Ectodermal cell (in vitro differentiated cells): ENCODE measurements at regions not wholly inside any gene's neighbourhood (a gene's known extent, or its start where the extent isn't known, plus 50 kb on each side); places are given as distances from the start of the nearest gene placed in this dataset.

Source experiments
- H3K27ac ChIP-seq: 2 replicates; pipeline ENCODE4 v1.7.0; 2013; ENCODE audit warnings: mild to moderate bottlenecking, low read depth, low read length; ENCODE audit not compliant: insufficient read depth, poor library complexity, severe bottlenecking
- H3K27me3 ChIP-seq: 2 replicates; pipeline ENCODE4 v1.7.0; 2013; ENCODE audit warnings: mild to moderate bottlenecking, low read length; ENCODE audit not compliant: insufficient read depth, control insufficient read depth, poor library complexity, severe bottlenecking
- H3K36me3 ChIP-seq: one replicate; pipeline ENCODE4 v1.7.0; 2013; ENCODE audit warnings: low read length; ENCODE audit not compliant: control insufficient read depth, insufficient read depth
- H3K4me1 ChIP-seq: one replicate; pipeline ENCODE4 v1.7.0; 2013; ENCODE audit warnings: low read length; ENCODE audit not compliant: control insufficient read depth, insufficient read depth
- H3K4me3 ChIP-seq: 2 replicates; pipeline ENCODE4 v1.7.0; 2013; ENCODE audit warnings: low read depth, low read length, control low read depth; ENCODE audit not compliant: insufficient read depth
- H3K9me3 ChIP-seq: 2 replicates; pipeline ENCODE4 v1.7.0; 2013; ENCODE audit warnings: mild to moderate bottlenecking, low read length, moderate library complexity; ENCODE audit not compliant: control insufficient read depth
- WGBS, 2 experiments: methylation state at CpG; one replicate each; pipeline ENCODE4 v1.1.7; 2013; ENCODE audit warnings: missing lambda C conversion rate in 2 of 2; 5-methylcytosine and 5-hydroxymethylcytosine counted together

DNA sequence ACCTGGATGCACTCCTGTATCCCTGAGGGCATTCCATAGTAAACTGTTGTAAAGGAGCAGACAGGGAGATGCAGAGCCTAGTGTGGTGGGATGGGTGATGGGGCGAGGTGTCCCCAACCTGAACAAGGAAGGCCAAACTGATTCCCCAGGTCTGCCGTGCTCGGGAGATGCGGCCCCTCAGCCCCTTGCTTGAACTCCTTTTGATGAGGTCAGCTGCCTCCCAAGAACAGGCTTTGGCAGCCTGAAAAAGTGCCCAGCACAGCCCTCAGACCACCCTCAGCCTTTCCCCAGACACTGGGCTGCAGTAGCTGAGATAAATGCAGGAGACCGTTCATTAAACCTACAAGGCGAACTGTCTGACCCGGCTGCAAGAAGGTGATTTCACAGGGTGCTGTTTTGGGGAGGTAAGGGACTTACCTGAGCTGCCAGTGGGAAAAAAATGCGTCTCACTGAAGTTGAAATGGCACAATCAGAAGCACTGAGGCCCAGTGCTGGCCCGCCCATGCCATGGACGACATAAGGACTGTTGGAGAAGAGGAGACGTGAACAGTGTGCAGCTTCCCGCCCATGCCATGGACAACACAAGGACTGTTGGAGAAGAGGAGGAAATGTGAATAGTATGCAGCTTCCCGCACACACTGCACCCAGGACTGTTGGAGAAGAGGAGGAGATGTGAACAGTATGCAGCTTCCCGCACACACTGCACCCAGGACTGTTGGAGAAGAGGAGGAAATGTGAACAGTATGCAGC, 148.4 kb upstream of the FAM20C start:
- Histone ChIP-seq H3K36me3 (no peaks in the 10 kb centered on the region), H3K9me3 (no peaks in the 10 kb centered on the region), H3K4me1 (no peaks in the 10 kb centered on the region), H3K27ac (no peak overlapping the region), H3K27me3 (no peaks in the 10 kb centered on the region), H3K4me3 (no peak overlapping the region)
- 92 to 95% methylated on average over 14 of the region's 14 CpGs for WGBS, 2 experiments

DNA sequence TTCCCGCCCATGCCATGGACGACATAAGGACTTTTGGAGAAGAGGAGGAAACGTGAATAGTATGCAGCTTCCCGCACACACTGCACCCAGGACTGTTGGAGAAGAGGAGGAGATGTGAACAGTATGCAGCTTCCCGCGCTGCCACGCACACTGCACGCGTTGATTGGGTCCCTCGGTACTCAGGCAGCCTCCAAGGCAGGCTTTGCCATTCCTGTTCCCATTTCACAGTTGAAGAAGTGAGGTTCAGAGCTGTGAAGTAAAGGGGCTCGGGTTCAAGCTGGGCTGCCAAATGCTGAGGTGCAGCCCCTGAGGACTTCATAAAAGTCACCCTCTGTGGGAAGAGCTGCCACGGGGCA, 147.9 kb upstream of the FAM20C start:
- Histone ChIP-seq H3K4me3 (no peak overlapping the region), H3K36me3 (no peaks in the 10 kb centered on the region), H3K9me3 (no peaks in the 10 kb centered on the region), H3K27ac (no peak overlapping the region), H3K27me3 (no peaks in the 10 kb centered on the region), H3K4me1 (no peaks in the 10 kb centered on the region)
- WGBS, 2 experiments = 91 to 94% methylated on average over 12 of the region's 12 CpGs

DNA sequence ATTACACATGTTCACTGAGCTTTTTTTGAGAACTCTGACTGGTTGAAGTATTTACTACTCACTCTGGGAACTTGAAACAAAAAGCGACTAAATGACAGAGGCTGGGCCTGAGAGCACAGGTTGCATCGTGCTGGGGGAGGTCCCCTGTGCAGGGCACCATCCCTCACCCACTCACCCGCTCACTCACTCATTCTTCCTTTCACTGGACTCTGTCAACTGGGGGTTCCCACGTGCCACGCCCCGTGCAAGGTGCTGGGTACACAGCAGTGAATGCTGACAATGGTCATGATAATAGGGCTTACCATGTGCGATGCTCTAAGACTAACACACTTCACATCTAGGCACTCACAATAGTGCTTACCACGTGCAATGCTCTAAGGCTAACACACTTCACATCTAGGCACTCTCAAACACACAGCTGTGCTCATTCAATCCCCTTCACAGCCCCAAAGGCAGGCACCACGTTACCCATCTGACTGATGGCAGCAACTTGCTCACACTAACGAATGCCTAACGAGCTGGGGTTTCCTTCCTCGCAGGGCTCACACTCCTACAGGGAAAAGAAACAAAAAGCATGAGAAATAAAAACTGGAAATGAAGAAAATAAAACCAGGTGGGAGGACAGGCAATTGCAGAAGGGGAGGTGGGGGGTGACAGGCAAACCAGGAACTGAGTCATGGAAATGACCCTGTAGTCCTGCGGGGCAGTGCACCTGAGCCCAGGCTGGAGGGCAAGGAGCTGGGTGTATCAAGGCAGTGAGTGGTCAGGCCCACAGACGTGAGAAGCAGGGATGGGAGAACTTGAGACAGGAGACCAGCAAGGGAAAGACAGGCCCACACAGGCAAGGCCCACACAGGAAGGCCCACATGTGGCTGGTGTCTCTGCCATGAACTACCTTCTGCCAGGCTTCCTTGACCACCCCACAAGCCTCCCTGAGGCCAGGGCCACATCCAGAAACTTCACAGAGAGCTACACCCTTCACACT, 147.0 kb upstream of the FAM20C start:
- Histone ChIP-seq H3K27me3 (no peaks in the 10 kb centered on the region), H3K27ac (no peak overlapping the region), H3K4me1 (no peaks in the 10 kb centered on the region), H3K36me3 (no peaks in the 10 kb centered on the region), H3K4me3 (no peak overlapping the region), H3K9me3 (no peaks in the 10 kb centered on the region)
- WGBS, 2 experiments = 87 to 90% methylated on average over 14 of the region's 14 CpGs

DNA sequence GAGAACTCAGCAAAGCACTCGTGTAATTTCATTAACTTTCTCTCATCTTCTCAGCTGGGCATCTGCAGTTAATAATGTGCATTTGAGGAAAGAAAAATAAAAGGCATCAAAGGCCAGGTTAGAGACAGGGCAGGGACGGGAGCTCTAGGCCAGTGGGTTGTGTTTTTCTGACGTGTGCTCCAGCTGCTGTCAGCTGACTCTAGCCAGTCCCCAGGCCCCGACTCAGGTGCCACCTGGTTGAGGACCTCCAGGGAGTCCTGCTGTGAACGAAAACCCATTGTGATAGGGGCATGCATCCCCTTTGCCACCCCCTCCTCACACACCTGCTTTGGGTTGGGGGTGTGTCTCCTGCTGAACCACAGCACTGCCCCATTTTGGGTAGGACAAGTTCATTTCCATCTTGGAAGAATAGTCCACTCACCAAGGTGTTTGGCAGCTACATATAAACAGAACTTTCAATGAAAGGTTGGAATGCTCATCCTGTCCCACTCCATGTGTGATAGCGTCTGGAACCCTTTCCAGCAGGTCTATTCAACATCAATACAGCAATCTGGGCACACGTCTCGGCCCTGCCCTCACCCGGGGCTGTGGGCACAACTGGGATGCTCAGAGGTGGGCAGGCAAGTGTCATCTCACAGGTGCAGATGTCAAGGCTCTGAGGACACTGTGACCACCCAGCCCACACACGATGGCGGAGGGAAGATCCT, 146.1 kb upstream of the FAM20C start:
- WGBS, 2 experiments = 87 to 89% methylated on average over 11 of the region's 11 CpGs

DNA sequence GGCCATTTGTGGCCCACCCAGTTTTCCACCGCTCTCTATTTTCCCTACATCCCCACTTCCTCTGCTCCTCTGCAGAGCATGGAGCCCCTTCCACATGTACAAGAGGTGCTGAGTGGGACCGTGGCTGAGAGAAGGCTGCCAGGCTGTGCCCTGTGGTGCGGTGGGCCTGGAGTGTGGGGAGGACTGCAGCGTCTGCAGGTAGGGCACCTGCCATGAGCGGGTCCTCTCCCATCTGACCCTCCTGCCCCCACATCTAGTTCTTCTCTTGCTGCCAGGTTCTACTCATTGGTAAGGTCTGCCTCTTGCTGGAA, 145.6 kb upstream of the FAM20C start:
- no peaks in the 10 kb centered on the region for H3K36me3 ChIP-seq

More for the DNA sequence above, 146.1 kb upstream of the FAM20C start:
- Histone ChIP-seq H3K27ac (no peak overlapping the region), H3K27me3 (no peaks in the 10 kb centered on the region), H3K36me3 (no peaks in the 10 kb centered on the region), H3K9me3 (no peaks in the 10 kb centered on the region), H3K4me3 (no peak overlapping the region), H3K4me1 (no peaks in the 10 kb centered on the region)

DNA sequence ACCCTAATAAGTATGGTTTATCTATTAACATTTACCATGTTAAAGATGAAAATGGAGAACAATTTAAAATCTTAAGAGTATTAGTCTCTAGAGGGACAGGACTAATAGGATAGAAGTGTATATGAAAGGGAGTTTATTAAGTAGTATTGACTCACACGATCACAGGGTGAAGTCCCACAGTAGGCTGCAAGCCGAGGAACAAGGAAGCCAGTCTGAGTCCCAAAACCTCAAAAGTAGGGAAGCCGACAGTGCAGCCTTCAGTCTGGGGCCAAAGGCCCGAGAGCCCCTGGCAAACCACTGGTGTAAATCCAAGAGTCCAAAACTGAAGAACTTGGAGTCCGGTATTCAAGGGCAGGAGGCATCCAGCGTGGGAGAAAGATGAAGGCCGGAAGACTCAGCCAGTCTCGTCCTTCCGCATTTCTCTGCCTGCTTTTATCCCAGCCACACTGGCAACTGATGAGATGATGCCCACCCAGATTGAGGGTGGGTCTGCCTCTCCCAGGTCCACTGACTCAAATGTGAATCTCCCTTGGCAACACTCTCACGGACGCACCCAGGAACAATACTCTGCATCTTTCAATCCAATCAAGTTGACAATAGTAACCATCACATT, 140.8 kb upstream of the FAM20C start:
- Histone ChIP-seq H3K4me3 (no peak overlapping the region), H3K27me3 (no peaks in the 10 kb centered on the region), H3K9me3 (no peaks in the 10 kb centered on the region), H3K4me1 (no peaks in the 10 kb centered on the region), H3K27ac (no peak overlapping the region), H3K36me3 (no peaks in the 10 kb centered on the region)
- WGBS, 2 experiments = 93% methylated on average over 11 of the region's 11 CpGs

More for the DNA sequence above, 145.6 kb upstream of the FAM20C start:
- no peak overlapping the region for H3K27ac ChIP-seq
- no peaks in the 10 kb centered on the region for H3K4me1 ChIP-seq
- no peaks in the 10 kb centered on the region for H3K9me3 ChIP-seq
- H3K4me3 ChIP-seq = no peak overlapping the region
- WGBS, 2 experiments = 92 to 94% methylated on average over 5 of the region's 5 CpGs
- no peaks in the 10 kb centered on the region for H3K27me3 ChIP-seq

DNA sequence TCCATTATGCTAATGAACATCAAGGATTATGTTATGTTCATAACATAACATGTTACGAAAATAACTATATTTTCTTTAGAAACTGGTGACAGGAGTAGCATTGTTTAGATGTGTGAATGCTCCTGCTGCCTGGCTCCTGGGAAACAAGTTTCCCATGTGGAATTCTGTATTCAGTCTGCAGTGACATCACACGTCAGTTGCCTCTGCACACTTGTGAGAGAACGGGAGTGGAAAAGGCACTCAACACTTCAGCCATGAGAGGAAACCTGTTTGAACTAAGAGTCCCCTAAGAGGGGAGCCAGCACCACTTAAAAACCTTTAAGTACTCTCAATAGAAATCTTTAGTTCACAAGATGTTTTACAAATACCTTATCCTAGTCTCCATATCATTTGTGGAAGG, 140.3 kb upstream of the FAM20C start:
- Histone ChIP-seq H3K4me3 (no peak overlapping the region), H3K27me3 (no peaks in the 10 kb centered on the region), H3K4me1 (no peaks in the 10 kb centered on the region), H3K36me3 (no peaks in the 10 kb centered on the region), H3K27ac (no peak overlapping the region), H3K9me3 (no peaks in the 10 kb centered on the region)
- 87 to 88% methylated on average over 3 of the region's 3 CpGs for whole genome bisulfite sequencing, 2 experiments

DNA sequence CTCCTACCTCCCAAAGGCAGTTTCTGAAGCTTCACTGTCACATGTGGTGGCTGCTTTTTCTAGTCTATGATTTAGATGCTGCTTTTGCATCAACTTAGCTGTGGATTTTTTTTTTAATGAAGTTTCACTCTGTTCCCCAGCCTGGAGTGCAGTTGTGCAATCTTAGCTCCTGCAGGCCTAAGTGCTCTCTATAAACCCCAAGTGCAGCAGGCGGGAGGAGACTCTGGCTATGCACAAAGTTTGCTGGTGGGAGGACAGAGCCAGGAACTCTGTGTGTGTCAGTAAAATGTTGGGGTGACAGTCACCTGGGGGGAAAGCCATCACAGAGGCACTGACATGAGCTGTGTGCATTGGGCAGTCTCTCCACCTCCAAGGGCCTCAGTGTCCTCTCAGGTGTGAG, 138.8 kb upstream of the FAM20C start:
- Histone ChIP-seq H3K27me3 (no peaks in the 10 kb centered on the region), H3K9me3 (no peaks in the 10 kb centered on the region), H3K36me3 (no peaks in the 10 kb centered on the region), H3K4me1 (no peaks in the 10 kb centered on the region), H3K27ac (no peak overlapping the region), H3K4me3 (no peak overlapping the region)
- WGBS, 2 experiments = 85 to 92% methylated on average over 1 of the region's 1 CpG

DNA sequence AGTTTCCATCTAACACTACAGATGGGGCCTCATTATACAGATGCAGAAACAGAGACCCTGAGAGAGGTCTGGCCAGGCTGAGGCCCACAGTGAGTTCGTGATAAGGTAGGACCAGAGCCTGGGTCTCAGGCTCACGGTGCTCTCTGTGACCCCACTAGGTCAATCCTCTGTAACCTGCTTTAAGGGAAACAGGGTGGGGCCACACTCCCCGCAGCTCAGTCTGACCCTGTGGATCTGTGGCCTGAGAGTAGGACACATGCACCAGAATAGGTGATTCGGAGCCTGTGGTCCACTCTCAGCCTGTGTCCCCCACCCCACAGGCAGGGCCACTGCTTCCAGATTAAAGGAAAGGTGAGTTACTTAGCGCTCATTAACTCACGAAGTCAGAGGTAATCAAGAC, 137.8 kb upstream of the FAM20C start:
- H3K9me3 ChIP-seq = no peaks in the 10 kb centered on the region
- no peak overlapping the region for H3K27ac ChIP-seq
- 93 to 96% methylated on average over 6 of the region's 6 CpGs for WGBS, 2 experiments
- no peaks in the 10 kb centered on the region for H3K36me3 ChIP-seq
- H3K4me3 ChIP-seq = no peak overlapping the region
- H3K27me3 ChIP-seq = no peaks in the 10 kb centered on the region
- no peaks in the 10 kb centered on the region for H3K4me1 ChIP-seq
